ENCODE measurements at regions not wholly inside any gene's neighbourhood (a gene's known extent, or its start where the extent isn't known, plus 50 kb on each side); places are given as distances from the start of the nearest gene placed in this dataset.

GRCh38 chr16:52629296-52629695, 82.4 kb upstream of the TOX3 start (continued):
- TF ChIP-seq ZNF331 (CRISPR knock-in tag; IDR thresholded peaks at IDR 0.05; ENCODE audit: low read depth) (no peak), REST (IDR thresholded peaks at IDR 0.05; ENCODE audit: unreplicated experiment) (no peak), EZH2phosphoT487 (IDR thresholded peaks at IDR 0.05; ENCODE audit: unreplicated experiment) (no peak), ZNF114 (CRISPR knock-in tag; IDR thresholded peaks at IDR 0.05) (no peak), EZH2 (IDR thresholded peaks at IDR 0.05; ENCODE audit: low read depth, unreplicated experiment) (no peak), NANOG (IDR thresholded peaks at IDR 0.05; ENCODE audit: borderline replicate concordance) (no peak)

- ATAC-seq (no peak), DNase-seq (ENCODE audit: low spot score) (no peak)
- Histone ChIP-seq H3K36me3 (ENCODE audit: insufficient read depth) (no peaks in the 10 kb centered on the region), H3K4me2 (no peak overlapping the region), H2AFZ (no peak overlapping the region), H4K20me1 (replicated peaks; ENCODE audit: insufficient read depth) (no peaks in the 10 kb centered on the region), H3K27ac (ENCODE audit: low read depth) (no peak overlapping the region), H3K4me3 (no peak overlapping the region), H3K79me2 (replicated peaks; ENCODE audit: insufficient read depth) (no peaks in the 10 kb centered on the region), H3K27me3 (ENCODE audit: insufficient read depth) (no peaks in the 10 kb centered on the region), H3F3A (replicated peaks; ENCODE audit: low read depth) (no peaks in the 10 kb centered on the region), H3K9me2 (ENCODE audit: insufficient read depth) (no peaks in the 10 kb centered on the region), H3K4me1 (ENCODE audit: insufficient read depth) (no peaks in the 10 kb centered on the region; the same call in 1 of the 2 replicates)
- H3K36me3 Mint-ChIP-seq (ENCODE audit: low read depth): no peaks in the 10 kb centered on the region
- H3K27me3 Mint-ChIP-seq (ENCODE audit: insufficient read depth, low read depth, poor library complexity): no peaks in the 10 kb centered on the region
- H3K4me3 Mint-ChIP-seq: no peak overlapping the region
- no peaks in the 10 kb centered on the region for H3K9me3 Mint-ChIP-seq
- H3K4me1 Mint-ChIP-seq: peaks cover 3% of the 10 kb centered on the region; the same call in 1 of the 3 replicates
- H3K27ac Mint-ChIP-seq: no peak overlapping the region
- TF ChIP-seq ZNF462 (CRISPR knock-in tag; IDR thresholded peaks at IDR 0.05): no peak
- no peak for TF ChIP-seq STAT1 (IDR thresholded peaks at IDR 0.05; ENCODE audit: unreplicated experiment)
- TF ChIP-seq EZH2 (IDR thresholded peaks at IDR 0.05; ENCODE audit: low read depth, unreplicated experiment): no peak
- TF ChIP-seq CTCF (conservative IDR thresholded peaks at IDR 0.05; ENCODE audit: low read depth in 2 of 2): no peak
- no peak for TF ChIP-seq NANOG (IDR thresholded peaks at IDR 0.05; ENCODE audit: borderline replicate concordance)
- no peak for TF ChIP-seq ZNF331 (CRISPR knock-in tag; IDR thresholded peaks at IDR 0.05; ENCODE audit: low read depth)
- no peak for TF ChIP-seq EZH2phosphoT487 (IDR thresholded peaks at IDR 0.05; ENCODE audit: unreplicated experiment)
- no peak for TF ChIP-seq POLR2AphosphoS5 (IDR thresholded peaks at IDR 0.05; ENCODE audit: low read depth)
Measured at GRCh38 chr16:52624891-52625290, 77.9 kb upstream of the TOX3 start.

Measured in GM23338 (cell line).